Heart left ventricle (tissue), 16 donors: ENCODE measurements at regions not wholly inside any gene's neighbourhood (a gene's known extent, or its start where the extent isn't known, plus 50 kb on each side); places are given as distances from the start of the nearest gene placed in this dataset.
A peak's percentile ranks its signal among the peaks of the same experiment; 100 is the strongest.
"Not testable (repeated sequence)": the region's sequence is repeated elsewhere in the genome, so short reads cannot be mapped to it uniquely, and the experiment has no call there.

ENCODE experiments used
- ATAC-seq, 4 donors: fragments of 200-7000 bp; cut with Tn5 transposase; one replicate each; pipeline ENCODE4 v1.9.1; 2020 to 2022; ENCODE audit warnings: moderate library complexity in 4 of 4, mild to moderate bottlenecking in 3 of 4, moderate number of reproducible peaks in 1 of 4
- DNase-seq, 5 donors: peaks; one replicate each; pipeline ENCODE4 v3.0.0-alpha.2; 2020
- H3K27ac ChIP-seq, 12 donors: fragments of 200-600 bp; sonication (generic) in 4 of 12; one replicate each; pipeline versions ENCODE4 v1.5.0 to v1.8.0; 2016 to 2022; ENCODE audit warnings: mild to moderate bottlenecking in 2 of 12
- H3K27me3 ChIP-seq, 9 donors: fragments of 200-600 bp; sonication (generic) in 2 of 9; one replicate each; pipeline versions ENCODE4 v1.5.1 to v1.8.0; 2016 to 2022; ENCODE audit warnings: mild to moderate bottlenecking in 3 of 9
- H3K36me3 ChIP-seq, 9 donors: fragments of 200-600 bp; sonication (generic) in 2 of 9; one replicate each; pipeline versions ENCODE4 v1.5.0 to v1.8.0; 2018 to 2022; ENCODE audit warnings: mild to moderate bottlenecking in 2 of 9
- H3K4me1 ChIP-seq, 12 donors: fragments of 200-600 bp; sonication (generic) in 4 of 12; one replicate each; pipeline versions ENCODE4 v1.5.0 to v1.8.0; 2016 to 2022; ENCODE audit warnings: mild to moderate bottlenecking in 3 of 12
- H3K4me3 ChIP-seq, 12 donors: fragments of 200-600 bp; sonication (generic) in 4 of 12; one replicate each; pipeline versions ENCODE4 v1.5.0 to v1.8.0; 2017 to 2022; ENCODE audit warnings: mild to moderate bottlenecking in 9 of 12, moderate library complexity in 4 of 12
- H3K9me3 ChIP-seq, 12 donors: fragments of 200-600 bp; sonication (generic) in 4 of 12; one replicate each; pipeline versions ENCODE4 v1.5.0 to v1.8.0; 2016 to 2022; ENCODE audit warnings: mild to moderate bottlenecking in 1 of 12
- CTCF ChIP-seq, 12 donors: fragments of 200-600 bp; sonication (generic) in 4 of 12; IDR thresholded peaks; one replicate each; pipeline versions ENCODE4 v1.5.0 to v1.8.0; 2018 to 2022; ENCODE audit warnings: antibody characterized with exemption in 12 of 12, mild to moderate bottlenecking in 5 of 12
- POLR2A ChIP-seq, 2 donors: fragments of 450-650 bp; IDR thresholded peaks; one replicate each; pipeline ENCODE4 v1.6.1; 2017; ENCODE audit warnings: antibody characterized with exemption in 2 of 2, mild to moderate bottlenecking in 2 of 2, moderate library complexity in 2 of 2
- WGBS, 4 donors: extraction: QIAGEN DNeasy Blood & Tissue Kit in 2 of 4; methylation state at CpG; one replicate each; pipeline versions ENCODE4 v1.1.5 to v1.1.7; 2013 to 2018; 5-methylcytosine and 5-hydroxymethylcytosine counted together
- intact Hi-C, 10 donors: fragments of 100-400 bp; cut with DNase I; formaldehyde crosslinking; loops; one replicate each; pipeline versions ENCODE4 v1.11.1 to v1.14.2; 2022
- donor health status: ischemic (EF 13 %, LVEDD 7.1; RV severe dilation, severe dysfunction).
- donor health status: healthy with polysubstance abuse.
- donor health status: DM: no; HTN: yes; CAD: no.
- donor health status: DM: no; HTN: no; CAD: no.
- donor health status: ischemic (EF 25% LVEDD 6.9; RV normal size, moderate dysfunction).
- donor health status: ischemic (EF 25% LVEDD 5.7; RV mildly dilated, moderate dysfunction).
- donor health status: healthy.
- donor health status: DM: yes; HTN: yes; CAD: no.
- donor health status: ischemic (EF 35%, LVEDD 5.7; RV mildly dilated, moderate dysfunction).
- donor health status: nonischemic (EF 11% LVEDD 7.7; RV severe dilation, severe dysfunction).
- donor health status: DM: yes; HTN: yes; CAD: no.
- donor health status: PGD.
- donor health status: ischemic (EF 29% LVEDD 5.4; RV normal size, mild dysfunction).
- donor health status: nonischemic (EF 23%, LVEDD 6.1; RV moderate dilation, normal function).

GRCh38 chr21:27550287-27550686 lies 583.4 kb upstream of the ADAMTS5 start:
- Histone ChIP-seq H3K4me1 (peaks cover 0 to 13% (median 0%) of the 10 kb centered on the region in 12 donors), H3K4me3 (no peak overlapping the region), H3K27ac (no peak overlapping the region), H3K36me3 (no peaks in the 10 kb centered on the region), H3K9me3 (peaks cover 0 to 28% (median 6%) of the 10 kb centered on the region in 12 donors), H3K27me3 (no peaks in the 10 kb centered on the region)
- intact Hi-C loops = loop anchor here in 1 of 10 donors (10.0 kb wide), 1 partner anchor 185 kb away; no protein-coding TSS in a partner anchor
- ATAC-seq (peak in 3 of 4 donors; percentile 41 to 51 (median 50)), DNase-seq (no peak)
- no peak for TF ChIP-seq POLR2A (IDR thresholded peaks at IDR 0.05)
- TF ChIP-seq CTCF (IDR thresholded peaks at IDR 0.05) = no peak

GRCh38 chr21:27548486-27548885 lies 581.6 kb upstream of the ADAMTS5 start:
- TF ChIP-seq POLR2A (IDR thresholded peaks at IDR 0.05) (no peak), CTCF (IDR thresholded peaks at IDR 0.05) (no peak)
- Histone ChIP-seq H3K9me3 (peaks cover 0 to 19% (median 5%) of the 10 kb centered on the region in 12 donors), H3K27me3 (no peaks in the 10 kb centered on the region), H3K4me3 (no peak overlapping the region), H3K4me1 (peaks cover 0 to 13% (median 0%) of the 10 kb centered on the region in 12 donors), H3K36me3 (no peaks in the 10 kb centered on the region), H3K27ac (no peak overlapping the region)
- intact Hi-C loops = no loop called here
- DNase-seq (no peak), ATAC-seq (no peak)
- WGBS, 4 donors = 79 to 87% (median 81%) methylated on average over 4 of the region's 4 CpGs

- Histone ChIP-seq H3K27ac (no peak overlapping the region), H3K4me3 (no peak overlapping the region), H3K4me1 (peaks cover 0 to 13% (median 0%) of the 10 kb centered on the region in 12 donors), H3K36me3 (no peaks in the 10 kb centered on the region), H3K9me3 (no peaks in the 10 kb centered on the region), H3K27me3 (no peaks in the 10 kb centered on the region)
- DNase-seq = no peak
- TF ChIP-seq CTCF (IDR thresholded peaks at IDR 0.05) (no peak), POLR2A (IDR thresholded peaks at IDR 0.05) (no peak)
- intact Hi-C loops = no loop called here
- 89 to 94% (median 90%) methylated on average over 4 of the region's 4 CpGs for WGBS, 4 donors
- ATAC-seq = no peak
These were observed 579.0 kb upstream of the ADAMTS5 start for GRCh38 chr21:27545754-27546349.

GRCh38 chr21:27542126-27542525 lies 575.2 kb upstream of the ADAMTS5 start:
- H3K27me3 ChIP-seq, H3K36me3 ChIP-seq, H3K9me3 ChIP-seq, H3K27ac ChIP-seq, DNase-seq, intact Hi-C loops, H3K4me1 ChIP-seq, H3K4me3 ChIP-seq, ATAC-seq: not testable (repeated sequence)
- 54 to 65% (median 58%) methylated on average over 1 of the region's 1 CpG for WGBS, 4 donors

DNA sequence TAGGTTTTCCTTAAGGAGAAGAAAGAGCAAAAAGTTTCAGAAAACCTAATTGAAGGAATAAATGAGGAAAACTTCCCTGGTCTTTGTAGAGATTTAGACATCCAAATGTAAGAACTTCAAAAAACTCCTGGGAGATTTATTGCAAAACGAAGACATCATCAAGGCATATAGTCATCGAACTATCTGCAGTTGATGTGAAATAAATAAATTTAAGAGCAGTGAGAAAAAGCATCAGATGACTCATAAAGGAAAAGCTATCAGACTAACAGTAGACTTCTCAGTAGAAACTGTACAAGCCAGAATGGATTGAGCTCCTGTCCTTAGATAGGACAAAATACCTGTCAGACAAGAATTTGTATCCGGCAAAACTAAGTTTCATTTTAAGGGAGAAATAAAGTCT lies 569.4 kb upstream of the ADAMTS5 start:
- H3K9me3 ChIP-seq = no peaks in the 10 kb centered on the region

More for the DNA sequence above, 569.4 kb upstream of the ADAMTS5 start:
- Histone ChIP-seq H3K27me3 (no peaks in the 10 kb centered on the region), H3K27ac (no peak overlapping the region), H3K36me3 (no peaks in the 10 kb centered on the region), H3K4me1 (no peaks in the 10 kb centered on the region), H3K4me3 (no peak overlapping the region)
- intact Hi-C loops = no loop called here
- DNase-seq = no peak
- no peak for TF ChIP-seq CTCF (IDR thresholded peaks at IDR 0.05)
- no peak for TF ChIP-seq POLR2A (IDR thresholded peaks at IDR 0.05)
- WGBS, 4 donors = 86 to 94% (median 91%) methylated on average over 3 of the region's 3 CpGs
- no peak for ATAC-seq
